Erythroblast (primary cell): ENCODE measurements at regions not wholly inside any gene's neighbourhood (a gene's known extent, or its start where the extent isn't known, plus 50 kb on each side); places are given as distances from the start of the nearest gene placed in this dataset.

Source experiments
- GATA1 ChIP-seq: IDR thresholded peaks from 2 replicates; pipeline ENCODE4 v1.6.1; 2011; ENCODE audit warnings: low read depth, mild to moderate bottlenecking, control low read depth, low read length, moderate library complexity
- POLR2A ChIP-seq: IDR thresholded peaks from 2 replicates; pipeline ENCODE4 v1.6.1; 2011; ENCODE audit warnings: mild to moderate bottlenecking, low read length

GRCh38 chr11:127592371-127592770, 591.8 kb upstream of the KIRREL3 start:
- no peak for TF ChIP-seq POLR2A
- no peak for TF ChIP-seq GATA1
